Coronary artery (tissue), 2 donors: ENCODE measurements at regions not wholly inside any gene's neighbourhood (a gene's known extent, or its start where the extent isn't known, plus 50 kb on each side); places are given as distances from the start of the nearest gene placed in this dataset.

ENCODE experiments used
- DNase-seq: peaks from one replicate; pipeline ENCODE4 v3.0.0-alpha.2; 2017; ENCODE audit warnings: low spot score
- H3K27ac ChIP-seq, 2 donors: fragments of 200-600 bp; sonication (generic); one replicate each; pipeline ENCODE4 v1.5.1; 2016 to 2019
- H3K4me3 ChIP-seq: fragments of 200-600 bp; sonication (generic); 2 replicates; pipeline ENCODE4 v1.5.1; 2016; ENCODE audit warnings: mild to moderate bottlenecking, moderate library complexity
- CTCF ChIP-seq: fragments of 200-600 bp; sonication (generic); IDR thresholded peaks from one replicate; pipeline ENCODE4 v1.5.1; 2019; ENCODE audit warnings: antibody characterized with exemption

- Histone ChIP-seq H3K4me3 (no peak overlapping the region), H3K27ac (no peak overlapping the region)
- TF ChIP-seq CTCF = no peak
- no peak for DNase-seq
These were observed 343.6 kb upstream of the MTNR1B start for GRCh38 chr11:92625894-92626293.

- Histone ChIP-seq H3K4me3 (no peak overlapping the region), H3K27ac (no peak overlapping the region)
- TF ChIP-seq CTCF = no peak
- DNase-seq = no peak
These were observed 342.8 kb upstream of the MTNR1B start for GRCh38 chr11:92626624-92627023.

- TF ChIP-seq CTCF = no peak
- no peak for DNase-seq
- Histone ChIP-seq H3K4me3 (no peak overlapping the region), H3K27ac (no peak overlapping the region)
These were observed 341.7 kb upstream of the MTNR1B start for GRCh38 chr11:92627615-92628256.

- no peak for DNase-seq
- no peak overlapping the region for H3K27ac ChIP-seq
- no peak overlapping the region for H3K4me3 ChIP-seq
These were observed 340.8 kb upstream of the MTNR1B start for GRCh38 chr11:92628401-92629292.

GRCh38 chr11:92632495-92632894 is 337.0 kb upstream of the MTNR1B start:
- DNase-seq = no peak

More at GRCh38 chr11:92628401-92629292, 340.8 kb upstream of the MTNR1B start:
- no peak for TF ChIP-seq CTCF

GRCh38 chr11:92633820-92634219 is 335.6 kb upstream of the MTNR1B start:
- TF ChIP-seq CTCF = no peak
- no peak overlapping the region for H3K4me3 ChIP-seq
- no peak for DNase-seq
- H3K27ac ChIP-seq = no peak overlapping the region

More at GRCh38 chr11:92632495-92632894, 337.0 kb upstream of the MTNR1B start:
- H3K4me3 ChIP-seq = no peak overlapping the region
- no peak for TF ChIP-seq CTCF
- no peak overlapping the region for H3K27ac ChIP-seq
